ENCODE measurements at regions not wholly inside any gene's neighbourhood (a gene's known extent, or its start where the extent isn't known, plus 50 kb on each side); places are given as distances from the start of the nearest gene placed in this dataset.
"Not testable (repeated sequence)": the region's sequence is repeated elsewhere in the genome, so short reads cannot be mapped to it uniquely, and the experiment has no call there.

- no peaks in the 10 kb centered on the region for H3K27me3 ChIP-seq (replicated peaks; ENCODE audit: control insufficient read depth, insufficient read depth, low read length)
- H3K9me3 ChIP-seq: no peaks in the 10 kb centered on the region
- no peaks in the 10 kb centered on the region for H3K27me3 Mint-ChIP-seq (ENCODE audit: insufficient read depth, unreplicated experiment)
- POLR2A ChIA-PET: no interaction called here
- no peaks in the 10 kb centered on the region for H3K4me1 ChIP-seq
- intact Hi-C loops (cut with micrococcal nuclease; ENCODE audit: unreplicated experiment): no loop called here
- TF ChIP-seq CTCF (IDR thresholded peaks at IDR 0.05; ENCODE audit: insufficient read depth in 1 of 2, low read depth in 1 of 2, low read length in 1 of 2, severe bottlenecking in 1 of 2, unreplicated experiment in 1 of 2): no peak
- H3K4me3 ChIP-seq (ENCODE audit: low read depth, low read length): no peak overlapping the region
- no peak overlapping the region for H3K4me3 Mint-ChIP-seq (ENCODE audit: unreplicated experiment)
- no peaks in the 10 kb centered on the region for H3K36me3 ChIP-seq (ENCODE audit: control insufficient read depth, insufficient read depth, low read length)
- no peak overlapping the region for H3K27ac Mint-ChIP-seq (ENCODE audit: unreplicated experiment)
- CTCF ChIA-PET: no interaction called here
- no peak for DNase-seq
- peaks cover 11% of the 10 kb centered on the region for H3K9me3 Mint-ChIP-seq (ENCODE audit: unreplicated experiment)
- H3K36me3 Mint-ChIP-seq (ENCODE audit: insufficient read depth, unreplicated experiment): peaks cover 6% of the 10 kb centered on the region
- BruUV-seq (replicated peaks): no TSS peak
- no peaks in the 10 kb centered on the region for H3K4me1 Mint-ChIP-seq (ENCODE audit: low read depth, unreplicated experiment)
Measured at GRCh38 chr3:192992361-192992760, 74.7 kb upstream of the MB21D2 start.

GRCh38 chr3:192993411-192993810, 75.8 kb upstream of the MB21D2 start:
- POLR2A ChIA-PET: no interaction called here

GRCh38 chr3:193001113-193001512, 83.5 kb upstream of the MB21D2 start:
- H3K4me1 Mint-ChIP-seq (ENCODE audit: low read depth, unreplicated experiment); intact Hi-C loops (cut with micrococcal nuclease; ENCODE audit: unreplicated experiment); H3K9me3 ChIP-seq; H3K27me3 Mint-ChIP-seq (ENCODE audit: insufficient read depth, unreplicated experiment); H3K27me3 ChIP-seq (replicated peaks; ENCODE audit: control insufficient read depth, insufficient read depth, low read length); H3K27ac Mint-ChIP-seq (ENCODE audit: unreplicated experiment); POLR2A ChIA-PET; DNase-seq; H3K4me3 Mint-ChIP-seq (ENCODE audit: unreplicated experiment); BruUV-seq (replicated peaks); H3K36me3 ChIP-seq (ENCODE audit: control insufficient read depth, insufficient read depth, low read length); H3K36me3 Mint-ChIP-seq (ENCODE audit: insufficient read depth, unreplicated experiment); H3K4me1 ChIP-seq; H3K4me3 ChIP-seq (ENCODE audit: low read depth, low read length); CTCF ChIA-PET: not testable (repeated sequence)
- peaks cover 21% of the 10 kb centered on the region for H3K9me3 Mint-ChIP-seq (ENCODE audit: unreplicated experiment)

More at GRCh38 chr3:192993411-192993810, 75.8 kb upstream of the MB21D2 start:
- CTCF ChIA-PET: no interaction called here
- peaks cover 11% of the 10 kb centered on the region for H3K9me3 Mint-ChIP-seq (ENCODE audit: unreplicated experiment)
- Histone ChIP-seq H3K36me3 (ENCODE audit: control insufficient read depth, insufficient read depth, low read length) (no peaks in the 10 kb centered on the region), H3K27me3 (replicated peaks; ENCODE audit: control insufficient read depth, insufficient read depth, low read length) (no peaks in the 10 kb centered on the region), H3K9me3 (no peaks in the 10 kb centered on the region), H3K4me1 (no peaks in the 10 kb centered on the region), H3K4me3 (ENCODE audit: low read depth, low read length) (no peak overlapping the region)
- peaks cover 6% of the 10 kb centered on the region for H3K36me3 Mint-ChIP-seq (ENCODE audit: insufficient read depth, unreplicated experiment)
- H3K27ac Mint-ChIP-seq (ENCODE audit: unreplicated experiment): no peak overlapping the region
- no peaks in the 10 kb centered on the region for H3K4me1 Mint-ChIP-seq (ENCODE audit: low read depth, unreplicated experiment)
- no peak for TF ChIP-seq CTCF (IDR thresholded peaks at IDR 0.05; ENCODE audit: insufficient read depth in 1 of 2, low read depth in 1 of 2, low read length in 1 of 2, severe bottlenecking in 1 of 2, unreplicated experiment in 1 of 2)
- DNase-seq: no peak
- no peak overlapping the region for H3K4me3 Mint-ChIP-seq (ENCODE audit: unreplicated experiment)
- BruUV-seq (replicated peaks): no TSS peak
- H3K27me3 Mint-ChIP-seq (ENCODE audit: insufficient read depth, unreplicated experiment): no peaks in the 10 kb centered on the region
- intact Hi-C loops (cut with micrococcal nuclease; ENCODE audit: unreplicated experiment): no loop called here

- POLR2A ChIA-PET; H3K9me3 ChIP-seq; H3K27me3 ChIP-seq (replicated peaks; ENCODE audit: control insufficient read depth, insufficient read depth, low read length); H3K4me1 ChIP-seq; H3K36me3 Mint-ChIP-seq (ENCODE audit: insufficient read depth, unreplicated experiment); H3K4me3 ChIP-seq (ENCODE audit: low read depth, low read length); H3K36me3 ChIP-seq (ENCODE audit: control insufficient read depth, insufficient read depth, low read length); H3K27ac Mint-ChIP-seq (ENCODE audit: unreplicated experiment); DNase-seq; CTCF ChIA-PET; H3K27me3 Mint-ChIP-seq (ENCODE audit: insufficient read depth, unreplicated experiment); H3K4me3 Mint-ChIP-seq (ENCODE audit: unreplicated experiment); BruUV-seq (replicated peaks); intact Hi-C loops (cut with micrococcal nuclease; ENCODE audit: unreplicated experiment): not testable (repeated sequence)
- Mint-ChIP-seq H3K9me3 (ENCODE audit: unreplicated experiment) (peaks cover 11% of the 10 kb centered on the region), H3K4me1 (ENCODE audit: low read depth, unreplicated experiment) (peaks cover 19% of the 10 kb centered on the region)
Measured at GRCh38 chr3:193003624-193004023, 86.0 kb upstream of the MB21D2 start.

Measured in Caco-2 (cell line).